Tibial nerve (tissue), 4 donors: ENCODE measurements at regions not wholly inside any gene's neighbourhood (a gene's known extent, or its start where the extent isn't known, plus 50 kb on each side); places are given as distances from the start of the nearest gene placed in this dataset.

Experiments
- EP300 ChIP-seq, 2 donors: sonication (generic); formaldehyde crosslinking; IDR thresholded peaks; one replicate each; pipeline ENCODE4 v1.6.1; 2017; ENCODE audit warnings: antibody characterized with exemption in 2 of 2, mild to moderate bottlenecking in 1 of 2
- POLR2A ChIP-seq, 2 donors: fragments of 450-650 bp; IDR thresholded peaks; one replicate each; pipeline ENCODE4 v1.6.1; 2017; ENCODE audit warnings: antibody characterized with exemption in 2 of 2, mild to moderate bottlenecking in 2 of 2, moderate library complexity in 2 of 2
- TF ChIP-seq, protein P1 (sequence below), 5 experiments: fragments of 200-600 bp in 3 of 5; fragments of 450-650 bp in 2 of 5; sonication (generic) in 3 of 5; IDR thresholded peaks; one replicate each; pipeline ENCODE4 v1.5.1; 2016 to 2019; ENCODE audit warnings: antibody characterized with exemption in 5 of 5, mild to moderate bottlenecking in 3 of 5, moderate library complexity in 2 of 5

DNA sequence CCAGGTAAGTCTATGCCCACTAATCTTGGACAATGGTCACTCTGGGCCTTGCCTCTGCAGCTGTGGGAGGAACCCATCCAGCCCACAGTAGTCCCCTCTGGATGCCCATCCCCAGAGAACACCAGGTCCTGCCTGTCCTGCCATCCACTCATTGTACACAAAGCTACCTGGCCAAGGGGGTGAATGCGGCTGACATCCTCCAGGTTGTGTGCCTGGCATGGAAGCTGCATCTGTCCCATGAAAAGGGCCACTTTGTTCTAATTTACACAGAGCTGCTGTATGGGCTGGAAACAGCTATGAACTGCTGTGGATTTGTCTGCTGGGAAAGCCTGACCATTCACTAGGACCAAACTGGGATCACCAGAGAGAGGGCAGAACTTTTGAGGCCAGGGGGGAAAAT lies 324.8 kb downstream of the LRFN2 start:
- TF ChIP-seq, protein P1, sequence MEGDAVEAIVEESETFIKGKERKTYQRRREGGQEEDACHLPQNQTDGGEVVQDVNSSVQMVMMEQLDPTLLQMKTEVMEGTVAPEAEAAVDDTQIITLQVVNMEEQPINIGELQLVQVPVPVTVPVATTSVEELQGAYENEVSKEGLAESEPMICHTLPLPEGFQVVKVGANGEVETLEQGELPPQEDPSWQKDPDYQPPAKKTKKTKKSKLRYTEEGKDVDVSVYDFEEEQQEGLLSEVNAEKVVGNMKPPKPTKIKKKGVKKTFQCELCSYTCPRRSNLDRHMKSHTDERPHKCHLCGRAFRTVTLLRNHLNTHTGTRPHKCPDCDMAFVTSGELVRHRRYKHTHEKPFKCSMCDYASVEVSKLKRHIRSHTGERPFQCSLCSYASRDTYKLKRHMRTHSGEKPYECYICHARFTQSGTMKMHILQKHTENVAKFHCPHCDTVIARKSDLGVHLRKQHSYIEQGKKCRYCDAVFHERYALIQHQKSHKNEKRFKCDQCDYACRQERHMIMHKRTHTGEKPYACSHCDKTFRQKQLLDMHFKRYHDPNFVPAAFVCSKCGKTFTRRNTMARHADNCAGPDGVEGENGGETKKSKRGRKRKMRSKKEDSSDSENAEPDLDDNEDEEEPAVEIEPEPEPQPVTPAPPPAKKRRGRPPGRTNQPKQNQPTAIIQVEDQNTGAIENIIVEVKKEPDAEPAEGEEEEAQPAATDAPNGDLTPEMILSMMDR (IDR thresholded peaks at IDR 0.05) = no peak
- TF ChIP-seq POLR2A (IDR thresholded peaks at IDR 0.05) (no peak), EP300 (IDR thresholded peaks at IDR 0.05) (no peak)
